C4-2B (cell line): ENCODE measurements at regions not wholly inside any gene's neighbourhood (a gene's known extent, or its start where the extent isn't known, plus 50 kb on each side); places are given as distances from the start of the nearest gene placed in this dataset.

Experiments used
- CTCF ChIP-seq: fragments of 450-650 bp; conservative IDR thresholded peaks from 2 replicates; pipeline ENCODE4 v1.5.1; 2017; ENCODE audit warnings: mild to moderate bottlenecking
- ZFX ChIP-seq: fragments of 450-650 bp; IDR thresholded peaks from 2 replicates; pipeline ENCODE4 v1.6.1; 2017

DNA sequence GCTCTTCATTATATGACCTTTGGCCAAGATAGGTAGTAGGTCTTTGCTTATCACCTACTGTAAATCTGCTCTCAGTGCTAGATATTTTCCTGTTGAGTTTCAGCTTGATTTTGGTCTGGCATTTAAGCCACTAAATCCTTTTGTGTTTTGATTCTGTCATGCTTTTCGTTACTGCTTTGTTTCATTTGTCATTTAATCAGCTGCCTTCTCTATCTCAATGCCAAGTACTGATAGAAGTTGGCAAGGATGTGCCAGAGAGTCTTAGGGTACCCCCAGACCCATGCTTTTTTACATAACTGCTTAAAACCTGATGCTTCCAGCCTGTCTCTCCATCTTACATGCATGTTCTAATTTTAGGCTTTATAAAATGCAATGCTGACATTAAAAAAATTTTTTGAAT lies 300.1 kb upstream of the SASH1 start:
- TF ChIP-seq CTCF (no peak), ZFX (no peak)
